Transverse colon (tissue), 4 donors: ENCODE measurements at regions not wholly inside any gene's neighbourhood (a gene's known extent, or its start where the extent isn't known, plus 50 kb on each side); places are given as distances from the start of the nearest gene placed in this dataset.

Experiments
- DNase-seq: peaks from one replicate; pipeline ENCODE4 v3.0.0-alpha.2; 2019
- H3K27ac ChIP-seq, 4 donors: fragments of 200-600 bp; sonication (generic); 2 replicates each; pipeline ENCODE4 v1.5.1; 2016 to 2018; ENCODE audit warnings: inconsistent platforms in 4 of 4
- H3K27me3 ChIP-seq: fragments of 200-600 bp; sonication (generic); 2 replicates; pipeline ENCODE4 v1.5.1; 2017; ENCODE audit warnings: inconsistent platforms
- H3K36me3 ChIP-seq, 4 donors: fragments of 200-600 bp; sonication (generic); 2 replicates each; pipeline ENCODE4 v1.5.1; 2017 to 2019; ENCODE audit warnings: inconsistent platforms in 4 of 4
- H3K4me1 ChIP-seq, 4 donors: fragments of 200-600 bp; sonication (generic); 2 replicates each; pipeline ENCODE4 v1.5.1; 2017 to 2020; ENCODE audit warnings: inconsistent platforms in 4 of 4
- H3K4me3 ChIP-seq, 4 donors: fragments of 200-600 bp; sonication (generic); 1 replicate in 1 of 4; 2 replicates in 3 of 4; pipeline versions ENCODE4 v1.5.1 to v1.6.1; 2017 to 2019; ENCODE audit warnings: inconsistent platforms in 4 of 4
- H3K9me3 ChIP-seq, 2 donors: fragments of 200-600 bp; sonication (generic); 2 replicates each; pipeline ENCODE4 v1.5.1; 2017 to 2019; ENCODE audit warnings: inconsistent platforms in 2 of 2
- EP300 ChIP-seq: sonication (generic); formaldehyde crosslinking; IDR thresholded peaks from one replicate; pipeline ENCODE4 v1.6.1; 2017; ENCODE audit warnings: antibody characterized with exemption, low read depth
- POLR2A ChIP-seq: fragments of 450-650 bp; IDR thresholded peaks from one replicate; pipeline ENCODE4 v1.6.1; 2016; ENCODE audit warnings: antibody characterized with exemption, mild to moderate bottlenecking, moderate library complexity
- POLR2AphosphoS5 ChIP-seq, 3 donors: sonication (generic); formaldehyde crosslinking; IDR thresholded peaks; one replicate each; pipeline ENCODE4 v1.6.1; 2016; ENCODE audit warnings: antibody characterized with exemption in 3 of 3
- WGBS, 2 donors: methylation state at CpG; one replicate each; pipeline ENCODE4 v1.1.5; 2018; ENCODE audit warnings: low coverage in 1 of 2; 5-methylcytosine and 5-hydroxymethylcytosine counted together
- in situ Hi-C, 4 donors: fragments of 200-750 bp; cut with MboI; loops; one replicate each; pipeline versions ENCODE4 v1.15.0 to v1.15.1; 2017; ENCODE audit warnings: low sequenced_read_pairs in 3 of 4, low pct_ligation_motif_present in 1 of 4, low pct_unique_long_range_greater_than_20kb in 1 of 4
- intact Hi-C: fragments of 100-400 bp; cut with DNase I; formaldehyde crosslinking; loops from one replicate; pipeline ENCODE4 v1.15.1; 2023; ENCODE audit warnings: low total_unique reads
- TF ChIP-seq, protein P1 (sequence below), 5 experiments: fragments of 200-600 bp in 3 of 5; fragments of 450-650 bp in 2 of 5; sonication (generic) in 3 of 5; IDR thresholded peaks; 1 replicate in 2 of 5; 2 replicates in 3 of 5; pipeline ENCODE4 v1.5.1; 2016 to 2017; ENCODE audit warnings: antibody characterized with exemption in 5 of 5, inconsistent platforms in 3 of 5, mild to moderate bottlenecking in 2 of 5, moderate library complexity in 1 of 5

- 25 to 34% methylated on average over 2 of the region's 2 CpGs for WGBS, 2 donors
- TF ChIP-seq POLR2A: no peak
- TF ChIP-seq EP300: no peak
- intact Hi-C loops: no loop called here
Measured at GRCh38 chr2:56705713-56706112, 521.9 kb downstream of the CCDC85A start.

DNA sequence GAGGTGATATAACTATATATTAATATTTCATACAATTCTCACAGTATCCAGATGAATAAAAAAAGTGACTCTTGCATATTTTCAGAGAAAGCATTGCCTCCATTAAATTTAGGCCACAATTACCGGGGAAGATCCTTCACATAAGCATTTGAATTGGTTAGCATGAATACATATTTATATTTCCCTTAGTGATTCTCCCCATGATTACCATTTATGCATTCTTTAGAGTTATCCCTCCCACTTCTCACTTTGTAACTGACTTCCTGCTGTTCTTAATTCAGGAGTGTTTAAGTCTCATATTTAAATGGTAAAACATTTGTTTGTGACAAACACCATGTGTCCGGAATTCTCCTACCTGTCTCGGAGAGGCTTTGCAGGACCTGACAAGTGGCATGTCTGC, 523.4 kb downstream of the CCDC85A start:
- Histone ChIP-seq H3K9me3 (no peaks in the 10 kb centered on the region), H3K36me3 (no peaks in the 10 kb centered on the region), H3K27ac (no peak overlapping the region), H3K4me3 (no peak overlapping the region), H3K4me1 (no peaks in the 10 kb centered on the region), H3K27me3 (no peaks in the 10 kb centered on the region)
- DNase-seq: no peak
- WGBS, 2 donors: 83 to 89% methylated on average over 3 of the region's 3 CpGs
- intact Hi-C loops: no loop called here
- in situ Hi-C loops: no loop called here
- TF ChIP-seq, protein P1, sequence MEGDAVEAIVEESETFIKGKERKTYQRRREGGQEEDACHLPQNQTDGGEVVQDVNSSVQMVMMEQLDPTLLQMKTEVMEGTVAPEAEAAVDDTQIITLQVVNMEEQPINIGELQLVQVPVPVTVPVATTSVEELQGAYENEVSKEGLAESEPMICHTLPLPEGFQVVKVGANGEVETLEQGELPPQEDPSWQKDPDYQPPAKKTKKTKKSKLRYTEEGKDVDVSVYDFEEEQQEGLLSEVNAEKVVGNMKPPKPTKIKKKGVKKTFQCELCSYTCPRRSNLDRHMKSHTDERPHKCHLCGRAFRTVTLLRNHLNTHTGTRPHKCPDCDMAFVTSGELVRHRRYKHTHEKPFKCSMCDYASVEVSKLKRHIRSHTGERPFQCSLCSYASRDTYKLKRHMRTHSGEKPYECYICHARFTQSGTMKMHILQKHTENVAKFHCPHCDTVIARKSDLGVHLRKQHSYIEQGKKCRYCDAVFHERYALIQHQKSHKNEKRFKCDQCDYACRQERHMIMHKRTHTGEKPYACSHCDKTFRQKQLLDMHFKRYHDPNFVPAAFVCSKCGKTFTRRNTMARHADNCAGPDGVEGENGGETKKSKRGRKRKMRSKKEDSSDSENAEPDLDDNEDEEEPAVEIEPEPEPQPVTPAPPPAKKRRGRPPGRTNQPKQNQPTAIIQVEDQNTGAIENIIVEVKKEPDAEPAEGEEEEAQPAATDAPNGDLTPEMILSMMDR (IDR thresholded peaks at IDR 0.05): no peak
- TF ChIP-seq POLR2AphosphoS5 (IDR thresholded peaks at IDR 0.05) (no peak), EP300 (no peak), POLR2A (no peak)

More at GRCh38 chr2:56705713-56706112, 521.9 kb downstream of the CCDC85A start:
- no peak overlapping the region for H3K4me3 ChIP-seq
- no peaks in the 10 kb centered on the region for H3K27me3 ChIP-seq
- H3K36me3 ChIP-seq: no peaks in the 10 kb centered on the region
- H3K27ac ChIP-seq: no peak overlapping the region
- no peaks in the 10 kb centered on the region for H3K4me1 ChIP-seq
- no peak for DNase-seq
- in situ Hi-C loops: no loop called here
- no peaks in the 10 kb centered on the region for H3K9me3 ChIP-seq

DNA sequence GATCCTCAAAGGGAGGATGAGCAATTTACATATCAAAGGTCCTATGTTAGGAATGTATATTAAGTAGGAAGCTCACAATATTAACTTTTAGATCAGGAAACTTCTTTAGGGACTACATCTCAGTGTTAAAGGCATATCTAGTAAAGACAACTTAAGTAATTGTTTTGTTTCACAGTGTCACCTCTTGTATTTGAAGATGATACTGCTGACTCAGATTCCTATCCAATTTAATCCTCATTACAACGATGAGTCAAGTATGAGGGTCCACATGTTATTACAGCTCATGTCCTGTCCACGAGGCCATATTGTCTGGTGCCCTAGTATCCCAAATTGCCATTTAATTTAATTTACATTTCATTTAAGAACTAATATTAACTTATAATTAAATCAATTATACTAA, 523.9 kb downstream of the CCDC85A start:
- Histone ChIP-seq H3K4me1 (no peaks in the 10 kb centered on the region), H3K9me3 (no peaks in the 10 kb centered on the region), H3K36me3 (no peaks in the 10 kb centered on the region), H3K4me3 (no peak overlapping the region), H3K27me3 (no peaks in the 10 kb centered on the region), H3K27ac (no peak overlapping the region)
- TF ChIP-seq, protein P1 (IDR thresholded peaks at IDR 0.05): no peak
- no peak for TF ChIP-seq POLR2AphosphoS5 (IDR thresholded peaks at IDR 0.05)
- TF ChIP-seq POLR2A: no peak
- TF ChIP-seq EP300: no peak
- WGBS, 2 donors: 55 to 64% methylated on average over 2 of the region's 2 CpGs
- no peak for DNase-seq
- in situ Hi-C loops: no loop called here
- intact Hi-C loops: no loop called here

DNA sequence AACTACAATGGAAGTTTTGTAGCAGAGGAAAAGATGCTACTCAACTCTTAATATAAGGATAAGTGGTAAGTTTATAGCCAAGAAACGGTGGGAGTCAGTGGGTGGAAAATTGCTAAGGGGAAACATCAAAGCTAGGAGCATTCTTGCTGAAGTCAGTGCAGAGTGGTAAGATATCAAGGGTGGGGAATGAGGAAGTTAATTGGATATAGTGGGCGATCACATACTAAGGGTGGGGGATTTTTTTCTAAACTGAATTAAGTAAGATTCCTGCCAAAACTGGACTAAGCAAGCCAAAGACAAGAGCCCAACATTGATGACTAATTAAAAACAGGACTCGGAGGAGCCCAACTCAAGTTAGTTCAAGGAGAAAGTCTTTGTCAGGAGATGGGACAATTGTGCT, 525.4 kb downstream of the CCDC85A start:
- in situ Hi-C loops: no loop called here
- no peaks in the 10 kb centered on the region for H3K9me3 ChIP-seq

More for the DNA sequence above, 525.4 kb downstream of the CCDC85A start:
- Histone ChIP-seq H3K4me3 (no peak overlapping the region), H3K4me1 (no peaks in the 10 kb centered on the region), H3K36me3 (no peaks in the 10 kb centered on the region), H3K27ac (no peak overlapping the region), H3K27me3 (no peaks in the 10 kb centered on the region)
- no peak for TF ChIP-seq POLR2A
- no peak for TF ChIP-seq POLR2AphosphoS5 (IDR thresholded peaks at IDR 0.05)
- TF ChIP-seq, protein P1 (IDR thresholded peaks at IDR 0.05): no peak
- no peak for TF ChIP-seq EP300
- 73 to 76% methylated on average over 3 of the region's 3 CpGs for WGBS, 2 donors
- DNase-seq: no peak
- intact Hi-C loops: no loop called here
